HFFc6 (cell line): ENCODE measurements at regions not wholly inside any gene's neighbourhood (a gene's known extent, or its start where the extent isn't known, plus 50 kb on each side); places are given as distances from the start of the nearest gene placed in this dataset.
"Not testable (repeated sequence)": the region's sequence is repeated elsewhere in the genome, so short reads cannot be mapped to it uniquely, and the experiment has no call there.

Source experiments
- DNase-seq: peaks from one replicate; pipeline ENCODE4 v3.0.0-alpha.2; 2018
- H3K27ac Mint-ChIP-seq: 2 replicates; pipeline ENCODE4 v1.8.0; 2020; ENCODE audit warnings: mild to moderate bottlenecking, mixed read lengths
- H3K27me3 Mint-ChIP-seq: 2 replicates; pipeline ENCODE4 v1.8.0; 2021; ENCODE audit warnings: mild to moderate bottlenecking, moderate library complexity, mixed read lengths; ENCODE audit not compliant: insufficient read depth
- H3K36me3 Mint-ChIP-seq: 2 replicates; pipeline ENCODE4 v1.8.0; 2021; ENCODE audit warnings: low read depth, mixed read lengths
- H3K4me1 Mint-ChIP-seq: 2 replicates; pipeline ENCODE4 v1.8.0; 2020; ENCODE audit warnings: low read depth, mixed read lengths
- H3K4me3 Mint-ChIP-seq: 2 replicates; pipeline ENCODE4 v1.8.0; 2020; ENCODE audit warnings: mild to moderate bottlenecking, moderate library complexity, mixed read lengths
- H3K9me3 Mint-ChIP-seq: 2 replicates; pipeline ENCODE4 v1.8.0; 2020; ENCODE audit warnings: mild to moderate bottlenecking, mixed read lengths
- CTCF ChIP-seq: fragments of 200-600 bp; sonication (generic); IDR thresholded peaks from 2 replicates; pipeline ENCODE4 v1.5.0; 2021; ENCODE audit warnings: antibody characterized with exemption, mild to moderate bottlenecking

- TF ChIP-seq CTCF = no peak
- Mint-ChIP-seq H3K27ac (no peak overlapping the region), H3K36me3 (peaks cover 11% of the 10 kb centered on the region), H3K4me3 (no peak overlapping the region), H3K27me3 (no peaks in the 10 kb centered on the region), H3K9me3 (peaks cover 5% of the 10 kb centered on the region), H3K4me1 (peaks cover 30% of the 10 kb centered on the region)
- no peak for DNase-seq
These were observed 67.4 kb downstream of the SNTN start for GRCh38 chr3:63719796-63720445.

GRCh38 chr3:63720951-63721350 is 68.5 kb downstream of the SNTN start:
- H3K9me3 Mint-ChIP-seq, H3K4me3 Mint-ChIP-seq, H3K27me3 Mint-ChIP-seq, H3K27ac Mint-ChIP-seq: not testable (repeated sequence)
- Mint-ChIP-seq H3K4me1 (peaks cover 40% of the 10 kb centered on the region), H3K36me3 (peaks cover 11% of the 10 kb centered on the region)
- DNase-seq = peak; percentile 55

- peaks cover 11% of the 10 kb centered on the region for H3K36me3 Mint-ChIP-seq
- no peak for TF ChIP-seq CTCF
- H3K27ac Mint-ChIP-seq = peak overlapping the region; percentile 72
- H3K4me3 Mint-ChIP-seq = peak overlapping the region; percentile 46; the same call in 1 of the 2 replicates
- no peaks in the 10 kb centered on the region; the same call in 1 of the 2 replicates for H3K27me3 Mint-ChIP-seq
- peaks cover 46% of the 10 kb centered on the region for H3K4me1 Mint-ChIP-seq
- DNase-seq = peak; percentile 57
- H3K9me3 Mint-ChIP-seq = peaks cover 5% of the 10 kb centered on the region
These were observed 72.5 kb downstream of the SNTN start for GRCh38 chr3:63724987-63725386.

GRCh38 chr3:63726656-63727055 is 74.2 kb downstream of the SNTN start:
- TF ChIP-seq CTCF = no peak
- H3K27me3 Mint-ChIP-seq = no peaks in the 10 kb centered on the region; the same call in none of the 2 replicates
- peaks cover 5% of the 10 kb centered on the region for H3K9me3 Mint-ChIP-seq
- no peak overlapping the region for H3K4me3 Mint-ChIP-seq
- H3K4me1 Mint-ChIP-seq = peaks cover 31% of the 10 kb centered on the region
- no peak for DNase-seq
- peaks cover 11% of the 10 kb centered on the region for H3K36me3 Mint-ChIP-seq
- no peak overlapping the region for H3K27ac Mint-ChIP-seq

- Mint-ChIP-seq H3K36me3 (peaks cover 7% of the 10 kb centered on the region), H3K4me1 (peaks cover 29% of the 10 kb centered on the region), H3K9me3 (peaks cover 1% of the 10 kb centered on the region), H3K4me3 (no peak overlapping the region), H3K27me3 (no peaks in the 10 kb centered on the region; the same call in none of the 2 replicates), H3K27ac (no peak overlapping the region)
- TF ChIP-seq CTCF = no peak
- no peak for DNase-seq
These were observed 74.8 kb downstream of the SNTN start for GRCh38 chr3:63727233-63727632.

- no peak for TF ChIP-seq CTCF
- no peak overlapping the region for H3K27ac Mint-ChIP-seq
- H3K36me3 Mint-ChIP-seq = no peaks in the 10 kb centered on the region
- H3K4me1 Mint-ChIP-seq = peaks cover 2% of the 10 kb centered on the region
- H3K9me3 Mint-ChIP-seq = no peaks in the 10 kb centered on the region
- H3K27me3 Mint-ChIP-seq = peaks cover 7% of the 10 kb centered on the region
- DNase-seq = no peak
- H3K4me3 Mint-ChIP-seq = no peak overlapping the region
These were observed 79.4 kb downstream of the SNTN start for GRCh38 chr3:63731866-63732265.

- H3K4me3 Mint-ChIP-seq, H3K4me1 Mint-ChIP-seq, H3K27me3 Mint-ChIP-seq, DNase-seq, H3K36me3 Mint-ChIP-seq, H3K9me3 Mint-ChIP-seq, H3K27ac Mint-ChIP-seq: not testable (repeated sequence)
These were observed 80.8 kb downstream of the SNTN start for GRCh38 chr3:63733278-63733677.

GRCh38 chr3:63734632-63735031 is 82.2 kb downstream of the SNTN start:
- not testable (repeated sequence) for H3K9me3 Mint-ChIP-seq, H3K36me3 Mint-ChIP-seq, H3K27me3 Mint-ChIP-seq, H3K4me3 Mint-ChIP-seq, H3K4me1 Mint-ChIP-seq, DNase-seq, H3K27ac Mint-ChIP-seq

- H3K4me3 Mint-ChIP-seq, H3K4me1 Mint-ChIP-seq, H3K9me3 Mint-ChIP-seq, DNase-seq, H3K27ac Mint-ChIP-seq, H3K27me3 Mint-ChIP-seq, H3K36me3 Mint-ChIP-seq: not testable (repeated sequence)
These were observed 82.3 kb upstream of the C3orf49 start for GRCh38 chr3:63736757-63737156.
